PFSK-1 (cell line): ENCODE measurements at regions not wholly inside any gene's neighbourhood (a gene's known extent, or its start where the extent isn't known, plus 50 kb on each side); places are given as distances from the start of the nearest gene placed in this dataset.

Experiments used
- POLR2AphosphoS5 ChIP-seq: IDR thresholded peaks from 2 replicates; pipeline ENCODE4 v1.6.1; 2012; ENCODE audit warnings: low read depth, mild to moderate bottlenecking, control low read depth, low read length, moderate library complexity
- REST ChIP-seq, 2 experiments: IDR thresholded peaks; 2 replicates each; pipeline versions ENCODE4 v1.6.1 to v1.8.0; 2011 to 2012; ENCODE audit warnings: low read depth in 2 of 2, low read length in 2 of 2, control low read depth in 1 of 2, inconsistent platforms in 1 of 2, mild to moderate bottlenecking in 1 of 2, moderate library complexity in 1 of 2; ENCODE audit not compliant: insufficient read depth in 1 of 2
- SIN3A ChIP-seq: IDR thresholded peaks from 2 replicates; pipeline ENCODE4 v1.6.1; 2012; ENCODE audit warnings: mild to moderate bottlenecking, low read length, moderate library complexity, borderline replicate concordance; ENCODE audit not compliant: insufficient read depth
- TAF1 ChIP-seq: IDR thresholded peaks from 2 replicates; pipeline ENCODE4 v1.6.1; 2012; ENCODE audit warnings: low read length, control low read depth, borderline replicate concordance; ENCODE audit not compliant: insufficient read depth

- TF ChIP-seq SIN3A, result no peak
- TF ChIP-seq REST (IDR thresholded peaks at IDR 0.05; ENCODE audit: insufficient read depth in 1 of 2, low read depth in 2 of 2, low read length in 2 of 2), result no peak
- no peak for TF ChIP-seq POLR2AphosphoS5
- TF ChIP-seq TAF1, result no peak
These were observed 62.3 kb upstream of the ARHGEF3 start for GRCh38 chr3:56864090-56864489.
